H9 (cell line): ENCODE measurements at regions not wholly inside any gene's neighbourhood (a gene's known extent, or its start where the extent isn't known, plus 50 kb on each side); places are given as distances from the start of the nearest gene placed in this dataset.
"Not testable (repeated sequence)": the region's sequence is repeated elsewhere in the genome, so short reads cannot be mapped to it uniquely, and the experiment has no call there.

Experiments used
- DNase-seq: peaks from one replicate; pipeline ENCODE4 v3.0.0-alpha.2; 2017
- H2AFZ ChIP-seq: one replicate; pipeline ENCODE4 v1.6.1; 2013; ENCODE audit warnings: mild to moderate bottlenecking, low read length, control low read depth, moderate library complexity
- H2AK5ac ChIP-seq: 2 replicates; pipeline ENCODE4 v1.6.1; 2013; ENCODE audit warnings: low read length, control low read depth, mixed read lengths; ENCODE audit not compliant: insufficient read length
- H2BK120ac ChIP-seq: one replicate; pipeline ENCODE4 v1.6.1; 2013; ENCODE audit warnings: low read depth, mild to moderate bottlenecking, low read length, control low read depth, inconsistent platforms; ENCODE audit not compliant: poor library complexity, severe bottlenecking
- H2BK12ac ChIP-seq: 2 replicates; pipeline ENCODE4 v1.6.1; 2013; ENCODE audit warnings: low read length, control low read depth, mixed read lengths, low read depth; ENCODE audit not compliant: insufficient read length
- H2BK15ac ChIP-seq: 2 replicates; pipeline ENCODE4 v1.6.1; 2013; ENCODE audit warnings: low read depth, low read length, control low read depth
- H2BK20ac ChIP-seq: one replicate; pipeline ENCODE4 v1.6.1; 2013; ENCODE audit warnings: low read depth, mild to moderate bottlenecking, low read length, control low read depth, inconsistent platforms; ENCODE audit not compliant: poor library complexity, severe bottlenecking
- H2BK5ac ChIP-seq: 2 replicates; pipeline ENCODE4 v1.6.1; 2013; ENCODE audit warnings: low read length, control low read depth, mixed read lengths; ENCODE audit not compliant: insufficient read length
- H3K14ac ChIP-seq: 2 replicates; pipeline ENCODE4 v1.6.1; 2013; ENCODE audit warnings: low read length, control low read depth; ENCODE audit not compliant: insufficient read depth
- H3K18ac ChIP-seq: 2 replicates; pipeline ENCODE4 v1.6.1; 2013; ENCODE audit warnings: low read depth, mild to moderate bottlenecking, mixed read lengths, low read length, control low read depth; ENCODE audit not compliant: insufficient read length
- H3K23ac ChIP-seq: 2 replicates; pipeline ENCODE4 v1.6.1; 2013; ENCODE audit warnings: low read length, control low read depth, mixed read lengths, low read depth; ENCODE audit not compliant: insufficient read length
- H3K23me2 ChIP-seq: 2 replicates; pipeline ENCODE4 v1.6.1; 2013; ENCODE audit warnings: low read depth, mild to moderate bottlenecking, mixed read lengths, low read length, control low read depth; ENCODE audit not compliant: insufficient read length, poor library complexity, severe bottlenecking
- H3K27ac ChIP-seq: 2 replicates; pipeline ENCODE4 v1.5.1; 2013; ENCODE audit warnings: low read length, control low read depth, mixed read lengths, low read depth; ENCODE audit not compliant: insufficient read length
- H3K27me3 ChIP-seq: 2 replicates; pipeline ENCODE4 v1.6.1; 2013; ENCODE audit warnings: low read length, control low read depth, inconsistent platforms; ENCODE audit not compliant: insufficient read depth
- H3K4ac ChIP-seq: 2 replicates; pipeline ENCODE4 v1.6.1; 2013; ENCODE audit warnings: low read depth, mild to moderate bottlenecking, control low read depth, inconsistent platforms, low read length, moderate library complexity
- H3K4me1 ChIP-seq: 2 replicates; pipeline ENCODE4 v1.6.1; 2013; ENCODE audit warnings: low read length, control low read depth, inconsistent platforms; ENCODE audit not compliant: insufficient read depth
- H3K4me2 ChIP-seq: 2 replicates; pipeline ENCODE4 v1.6.1; 2013; ENCODE audit warnings: low read length, control low read depth, mixed read lengths; ENCODE audit not compliant: insufficient read length, insufficient read depth
- H3K56ac ChIP-seq: 2 replicates; pipeline ENCODE4 v1.6.1; 2013; ENCODE audit warnings: low read depth, mild to moderate bottlenecking, mixed read lengths, low read length, control low read depth; ENCODE audit not compliant: insufficient read length
- H3K79me1 ChIP-seq: 2 replicates; pipeline ENCODE4 v1.6.1; 2013; ENCODE audit warnings: low read depth, mild to moderate bottlenecking, moderate library complexity, low read length, control low read depth, inconsistent platforms; ENCODE audit not compliant: insufficient read depth, poor library complexity, severe bottlenecking
- H3K79me2 ChIP-seq: 2 replicates; pipeline ENCODE4 v1.6.1; 2013; ENCODE audit warnings: low read length, control low read depth, inconsistent platforms; ENCODE audit not compliant: insufficient read depth
- H3K9ac ChIP-seq: 2 replicates; pipeline ENCODE4 v1.6.1; 2013; ENCODE audit warnings: low read length, control low read depth, mixed read lengths; ENCODE audit not compliant: insufficient read length; ENCODE audit errors: extremely low read depth
- H3K9me3 ChIP-seq: one replicate; pipeline ENCODE4 v1.6.1; 2013; ENCODE audit warnings: low read depth, low read length, inconsistent platforms; ENCODE audit not compliant: control insufficient read depth
- H3T11ph ChIP-seq: one replicate; pipeline ENCODE4 v1.6.1; 2013; ENCODE audit warnings: mild to moderate bottlenecking, low read length, control low read depth, inconsistent platforms
- H4K20me1 ChIP-seq: one replicate; pipeline ENCODE4 v1.6.1; 2013; ENCODE audit not compliant: control insufficient read depth, insufficient read length, insufficient read depth
- H4K5ac ChIP-seq: 2 replicates; pipeline ENCODE4 v1.6.1; 2013; ENCODE audit warnings: low read depth, mild to moderate bottlenecking, mixed read lengths, low read length, control low read depth; ENCODE audit not compliant: insufficient read length
- H4K8ac ChIP-seq: replicated peaks from 2 replicates; pipeline ENCODE4 v1.6.1; 2013; ENCODE audit warnings: low read length, control low read depth, mixed read lengths, low read depth; ENCODE audit not compliant: insufficient read length
- H4K91ac ChIP-seq: 2 replicates; pipeline ENCODE4 v1.6.1; 2013; ENCODE audit warnings: low read depth, mild to moderate bottlenecking, moderate library complexity, mixed read lengths, low read length, control low read depth; ENCODE audit not compliant: insufficient read length
- H3K27ac Mint-ChIP-seq, 3 experiments: 2 replicates in 2 of 3; 3 replicates in 1 of 3; pipeline ENCODE4 v1.8.0; 2020 to 2021; ENCODE audit warnings: mixed read lengths in 3 of 3, mild to moderate bottlenecking in 1 of 3, moderate library complexity in 1 of 3
- H3K27me3 Mint-ChIP-seq: 2 replicates; pipeline ENCODE4 v1.8.0; 2021; ENCODE audit warnings: low read depth, mild to moderate bottlenecking, moderate library complexity, mixed read lengths
- H3K36me3 Mint-ChIP-seq, 3 experiments: 2 replicates in 2 of 3; 3 replicates in 1 of 3; pipeline ENCODE4 v1.8.0; 2020 to 2021; ENCODE audit warnings: low read depth in 3 of 3, mixed read lengths in 3 of 3; ENCODE audit not compliant: insufficient read depth in 1 of 3
- H3K4me1 Mint-ChIP-seq, 2 experiments: 2 replicates each; pipeline ENCODE4 v1.8.0; 2020; ENCODE audit warnings: mixed read lengths in 2 of 2
- H3K4me3 Mint-ChIP-seq, 2 experiments: 2 replicates in 1 of 2; 3 replicates in 1 of 2; pipeline ENCODE4 v1.8.0; 2020 to 2021; ENCODE audit warnings: mild to moderate bottlenecking in 2 of 2, mixed read lengths in 2 of 2, moderate library complexity in 1 of 2
- H3K9me3 Mint-ChIP-seq, 2 experiments: 2 replicates in 1 of 2; 3 replicates in 1 of 2; pipeline ENCODE4 v1.8.0; 2020; ENCODE audit warnings: mild to moderate bottlenecking in 2 of 2, mixed read lengths in 2 of 2, moderate library complexity in 1 of 2
- WGBS: extraction: QIAGEN DNeasy Blood & Tissue Kit; methylation state at CpG from one replicate; pipeline ENCODE4 v1.1.7; 2013; ENCODE audit warnings: missing lambda C conversion rate, low lambda C conversion rate, mixed read lengths; ENCODE audit not compliant: insufficient read length; ENCODE audit errors: extremely low coverage; 5-methylcytosine and 5-hydroxymethylcytosine counted together
- TF ChIP-seq, protein P1 (sequence below): fragments of 200-600 bp; sonication (generic); conservative IDR thresholded peaks from 3 replicates; pipeline ENCODE4 v1.8.0; 2021; ENCODE audit warnings: antibody characterized with exemption, mild to moderate bottlenecking

DNA sequence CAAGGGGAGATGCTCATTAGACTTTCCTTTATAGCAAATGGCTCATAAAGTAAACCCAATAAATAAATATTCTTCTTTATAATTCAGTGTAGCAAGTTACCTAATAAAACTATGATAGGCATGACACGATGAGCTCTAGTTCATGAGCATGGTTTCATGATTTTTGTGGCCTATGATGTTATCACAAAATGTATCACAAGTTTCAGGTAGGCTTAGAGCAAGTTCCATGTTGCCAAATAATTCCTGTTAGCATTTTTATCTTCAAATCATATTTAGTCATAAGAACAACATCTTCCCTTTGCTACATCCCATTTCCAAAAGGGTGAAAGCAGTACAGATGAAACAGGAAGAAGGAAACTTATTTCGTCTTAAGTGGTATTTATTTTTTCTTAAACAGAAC, 200.2 kb downstream of the ENC1 start:
- DNase-seq, result no peak
- Histone ChIP-seq H3K14ac (no peak overlapping the region), H2AFZ (no peak overlapping the region), H4K8ac (no peak overlapping the region), H2AK5ac (no peak overlapping the region), H3K4ac (no peak overlapping the region), H4K20me1 (no peaks in the 10 kb centered on the region), H3K4me2 (no peak overlapping the region), H3K9me3 (no peaks in the 10 kb centered on the region), H3K4me1 (0 out of 2 replicates have a peak, but pooled peaks cover 4% of the 10 kb centered on the region), H4K5ac (no peak overlapping the region), H2BK120ac (no peak overlapping the region), H3K18ac (no peak overlapping the region), H3K9ac (no peak overlapping the region), H3T11ph (no peak overlapping the region), H3K79me2 (no peaks in the 10 kb centered on the region), H3K27me3 (no peaks in the 10 kb centered on the region), H3K79me1 (no peaks in the 10 kb centered on the region), H2BK15ac (no peak overlapping the region), H3K56ac (no peak overlapping the region), H4K91ac (no peak overlapping the region), H2BK5ac (no peak overlapping the region), H3K23ac (no peak overlapping the region), H3K27ac (no peak overlapping the region), H2BK20ac (no peak overlapping the region), H2BK12ac (no peak overlapping the region), H3K23me2 (no peaks in the 10 kb centered on the region)
- peaks cover 4 to 5% (median 4%) of the 10 kb centered on the region in 3 experiments; a peak in 5 of 7 replicates for H3K36me3 Mint-ChIP-seq
- no peak overlapping the region for H3K27ac Mint-ChIP-seq
- H3K9me3 Mint-ChIP-seq, result peaks cover 11 to 13% of the 10 kb centered on the region in 2 experiments
- H3K4me1 Mint-ChIP-seq, result peaks cover 9% of the 10 kb centered on the region in 2 experiments
- TF ChIP-seq, protein P1, sequence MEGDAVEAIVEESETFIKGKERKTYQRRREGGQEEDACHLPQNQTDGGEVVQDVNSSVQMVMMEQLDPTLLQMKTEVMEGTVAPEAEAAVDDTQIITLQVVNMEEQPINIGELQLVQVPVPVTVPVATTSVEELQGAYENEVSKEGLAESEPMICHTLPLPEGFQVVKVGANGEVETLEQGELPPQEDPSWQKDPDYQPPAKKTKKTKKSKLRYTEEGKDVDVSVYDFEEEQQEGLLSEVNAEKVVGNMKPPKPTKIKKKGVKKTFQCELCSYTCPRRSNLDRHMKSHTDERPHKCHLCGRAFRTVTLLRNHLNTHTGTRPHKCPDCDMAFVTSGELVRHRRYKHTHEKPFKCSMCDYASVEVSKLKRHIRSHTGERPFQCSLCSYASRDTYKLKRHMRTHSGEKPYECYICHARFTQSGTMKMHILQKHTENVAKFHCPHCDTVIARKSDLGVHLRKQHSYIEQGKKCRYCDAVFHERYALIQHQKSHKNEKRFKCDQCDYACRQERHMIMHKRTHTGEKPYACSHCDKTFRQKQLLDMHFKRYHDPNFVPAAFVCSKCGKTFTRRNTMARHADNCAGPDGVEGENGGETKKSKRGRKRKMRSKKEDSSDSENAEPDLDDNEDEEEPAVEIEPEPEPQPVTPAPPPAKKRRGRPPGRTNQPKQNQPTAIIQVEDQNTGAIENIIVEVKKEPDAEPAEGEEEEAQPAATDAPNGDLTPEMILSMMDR, result no peak
- no CpG with 5 or more reads among the region's 2 CpGs for WGBS
- H3K4me3 Mint-ChIP-seq, result no peak overlapping the region
- H3K27me3 Mint-ChIP-seq, result peaks cover 19% of the 10 kb centered on the region

DNA sequence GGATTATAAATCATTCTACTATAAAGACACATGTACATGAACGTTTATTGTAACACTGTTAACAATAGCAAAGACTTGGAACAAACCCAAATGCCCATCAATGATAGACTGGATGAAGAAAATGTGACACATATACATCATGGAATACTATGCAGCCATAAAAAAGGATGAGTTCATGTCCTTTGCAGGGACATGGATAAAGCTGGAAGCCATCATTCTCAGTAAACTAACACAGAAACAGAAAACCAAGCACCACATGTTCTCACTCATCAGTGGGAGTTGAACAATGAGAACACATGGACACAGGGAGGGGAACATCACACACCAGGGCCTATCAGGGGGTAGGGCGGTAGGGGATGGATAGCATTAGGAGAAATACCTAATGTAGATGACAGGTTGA, 202.7 kb downstream of the ENC1 start:
- H3K4me1 Mint-ChIP-seq, result peaks cover 30 to 31% of the 10 kb centered on the region in 2 experiments
- H2BK120ac ChIP-seq, H3K9ac ChIP-seq, H3K56ac ChIP-seq, H3K36me3 Mint-ChIP-seq, H3T11ph ChIP-seq, H3K4ac ChIP-seq, H2BK12ac ChIP-seq, DNase-seq, H2BK15ac ChIP-seq, H3K23me2 ChIP-seq, H2BK20ac ChIP-seq, H3K27ac ChIP-seq, H4K91ac ChIP-seq, H4K8ac ChIP-seq, H3K18ac ChIP-seq, H3K79me2 ChIP-seq, H3K23ac ChIP-seq, H4K20me1 ChIP-seq, H3K4me2 ChIP-seq, H4K5ac ChIP-seq, H2AK5ac ChIP-seq, H3K4me3 Mint-ChIP-seq, H3K79me1 ChIP-seq, H3K27ac Mint-ChIP-seq, H2BK5ac ChIP-seq, H3K27me3 ChIP-seq, H3K9me3 ChIP-seq, H3K14ac ChIP-seq, H2AFZ ChIP-seq: not testable (repeated sequence)
- H3K9me3 Mint-ChIP-seq, result peaks cover 11 to 13% of the 10 kb centered on the region in 2 experiments
- peaks cover 11% of the 10 kb centered on the region; the same call in 1 of the 2 replicates for H3K4me1 ChIP-seq
- WGBS, result no CpG with 5 or more reads among the region's 2 CpGs
- peaks cover 35% of the 10 kb centered on the region for H3K27me3 Mint-ChIP-seq
